ENCODE measurements at regions not wholly inside any gene's neighbourhood (a gene's known extent, or its start where the extent isn't known, plus 50 kb on each side); places are given as distances from the start of the nearest gene placed in this dataset.

- H3F3A ChIP-seq (ENCODE audit: low read depth) = no peaks in the 10 kb centered on the region
- H3K9ac ChIP-seq (ENCODE audit: low read depth, low read length, poor library complexity, severe bottlenecking) = no peak overlapping the region
- peaks cover 7% of the 10 kb centered on the region; the same call in 1 of the 2 replicates for H3K9me3 ChIP-seq (ENCODE audit: insufficient read depth, low read depth, low read length)
- no peak overlapping the region for H3K4me2 ChIP-seq (ENCODE audit: low read depth, low read length, poor library complexity, severe bottlenecking)
- H3K4me1 ChIP-seq (ENCODE audit: insufficient read depth, low read length, poor library complexity, severe bottlenecking) = no peaks in the 10 kb centered on the region
- no peaks in the 10 kb centered on the region for H3K36me3 ChIP-seq (ENCODE audit: insufficient read depth, low read length)
- no peaks in the 10 kb centered on the region for H3K79me2 ChIP-seq (ENCODE audit: insufficient read depth, low read length)
- H3K9me2 ChIP-seq (replicated peaks; ENCODE audit: low read depth, low read length) = no peaks in the 10 kb centered on the region
- H3K27me3 ChIP-seq (ENCODE audit: insufficient read depth, low read length, poor library complexity, severe bottlenecking) = no peaks in the 10 kb centered on the region
- TF ChIP-seq EZH2phosphoT487 (IDR thresholded peaks at IDR 0.05; ENCODE audit: borderline replicate concordance) = no peak
- TF ChIP-seq CTCF (conservative IDR thresholded peaks at IDR 0.05; ENCODE audit: low read length) = no peak
- H4K20me1 ChIP-seq (ENCODE audit: insufficient read depth, low read length, poor library complexity, severe bottlenecking) = no peaks in the 10 kb centered on the region
- H2AFZ ChIP-seq (ENCODE audit: low read length) = no peak overlapping the region
- no peak overlapping the region for H3K4me3 ChIP-seq (ENCODE audit: low read length, poor library complexity, severe bottlenecking)
Measured at GRCh38 chr10:121356183-121356582, 242.1 kb downstream of the FGFR2 start.

GRCh38 chr10:121357401-121357800 lies 240.8 kb downstream of the FGFR2 start:
- Histone ChIP-seq H3K9me2 (replicated peaks; ENCODE audit: low read depth, low read length) (no peaks in the 10 kb centered on the region), H3F3A (ENCODE audit: low read depth) (no peaks in the 10 kb centered on the region), H3K4me3 (ENCODE audit: low read length, poor library complexity, severe bottlenecking) (no peak overlapping the region), H3K9me3 (ENCODE audit: insufficient read depth, low read depth, low read length) (peaks cover 7% of the 10 kb centered on the region; the same call in 1 of the 2 replicates), H3K9ac (ENCODE audit: low read depth, low read length, poor library complexity, severe bottlenecking) (no peak overlapping the region), H2AFZ (ENCODE audit: low read length) (no peak overlapping the region), H3K4me2 (ENCODE audit: low read depth, low read length, poor library complexity, severe bottlenecking) (no peak overlapping the region), H3K36me3 (ENCODE audit: insufficient read depth, low read length) (no peaks in the 10 kb centered on the region), H3K4me1 (ENCODE audit: insufficient read depth, low read length, poor library complexity, severe bottlenecking) (no peaks in the 10 kb centered on the region), H3K79me2 (ENCODE audit: insufficient read depth, low read length) (no peaks in the 10 kb centered on the region), H4K20me1 (ENCODE audit: insufficient read depth, low read length, poor library complexity, severe bottlenecking) (no peaks in the 10 kb centered on the region), H3K27me3 (ENCODE audit: insufficient read depth, low read length, poor library complexity, severe bottlenecking) (no peaks in the 10 kb centered on the region)
- TF ChIP-seq EZH2phosphoT487 (IDR thresholded peaks at IDR 0.05; ENCODE audit: borderline replicate concordance) (no peak), CTCF (conservative IDR thresholded peaks at IDR 0.05; ENCODE audit: low read length) (no peak)

GRCh38 chr10:121362026-121362425 lies 236.2 kb downstream of the FGFR2 start:
- Histone ChIP-seq H3F3A (ENCODE audit: low read depth) (no peaks in the 10 kb centered on the region), H2AFZ (ENCODE audit: low read length) (no peak overlapping the region), H3K4me3 (ENCODE audit: low read length, poor library complexity, severe bottlenecking) (no peak overlapping the region), H4K20me1 (ENCODE audit: insufficient read depth, low read length, poor library complexity, severe bottlenecking) (no peaks in the 10 kb centered on the region), H3K4me2 (ENCODE audit: low read depth, low read length, poor library complexity, severe bottlenecking) (no peak overlapping the region), H3K9me2 (replicated peaks; ENCODE audit: low read depth, low read length) (no peaks in the 10 kb centered on the region), H3K9me3 (ENCODE audit: insufficient read depth, low read depth, low read length) (peaks cover 4% of the 10 kb centered on the region; the same call in 1 of the 2 replicates), H3K27me3 (ENCODE audit: insufficient read depth, low read length, poor library complexity, severe bottlenecking) (no peaks in the 10 kb centered on the region), H3K9ac (ENCODE audit: low read depth, low read length, poor library complexity, severe bottlenecking) (no peak overlapping the region), H3K79me2 (ENCODE audit: insufficient read depth, low read length) (no peaks in the 10 kb centered on the region), H3K36me3 (ENCODE audit: insufficient read depth, low read length) (no peaks in the 10 kb centered on the region), H3K4me1 (ENCODE audit: insufficient read depth, low read length, poor library complexity, severe bottlenecking) (no peaks in the 10 kb centered on the region)
- no peak for TF ChIP-seq EZH2phosphoT487 (IDR thresholded peaks at IDR 0.05; ENCODE audit: borderline replicate concordance)
- TF ChIP-seq CTCF (conservative IDR thresholded peaks at IDR 0.05; ENCODE audit: low read length) = no peak
